C4-2B (cell line): ENCODE measurements at regions not wholly inside any gene's neighbourhood (a gene's known extent, or its start where the extent isn't known, plus 50 kb on each side); places are given as distances from the start of the nearest gene placed in this dataset.

ENCODE experiments used
- ZFX ChIP-seq: fragments of 450-650 bp; IDR thresholded peaks from 2 replicates; pipeline ENCODE4 v1.6.1; 2017
- TF ChIP-seq, protein P1 (sequence below): fragments of 450-650 bp; conservative IDR thresholded peaks from 2 replicates; pipeline ENCODE4 v1.5.1; 2017; ENCODE audit warnings: mild to moderate bottlenecking

DNA sequence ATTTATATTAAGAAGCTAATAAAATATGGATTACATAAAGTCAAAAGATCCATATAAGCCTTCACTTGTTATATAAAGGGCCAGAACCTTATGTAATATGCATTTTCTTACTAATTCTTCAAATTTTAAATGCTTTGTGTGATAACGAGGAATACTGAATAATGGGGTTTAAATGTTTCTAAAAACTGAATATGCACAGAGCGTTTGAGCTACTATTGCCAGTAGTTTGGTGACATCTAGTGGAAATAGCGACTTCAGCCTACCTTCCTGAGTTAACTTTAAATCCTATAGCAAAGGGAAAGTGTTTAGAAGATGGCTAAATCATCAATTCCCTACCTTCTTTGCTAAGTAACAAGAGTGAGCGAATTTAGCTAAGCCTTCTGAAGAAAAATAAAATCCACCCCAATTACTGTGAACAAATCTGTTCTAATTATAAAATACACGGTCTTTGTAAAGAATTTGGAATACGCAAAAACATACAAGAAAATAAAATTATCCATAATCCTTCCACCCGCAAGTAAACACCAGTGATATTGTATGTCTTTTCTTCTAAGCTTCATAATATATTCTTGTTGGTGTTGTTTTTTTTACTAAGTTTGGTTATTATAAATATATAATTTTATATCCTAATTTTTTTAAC is 115.5 kb upstream of the G2E3 start:
- TF ChIP-seq, protein P1, sequence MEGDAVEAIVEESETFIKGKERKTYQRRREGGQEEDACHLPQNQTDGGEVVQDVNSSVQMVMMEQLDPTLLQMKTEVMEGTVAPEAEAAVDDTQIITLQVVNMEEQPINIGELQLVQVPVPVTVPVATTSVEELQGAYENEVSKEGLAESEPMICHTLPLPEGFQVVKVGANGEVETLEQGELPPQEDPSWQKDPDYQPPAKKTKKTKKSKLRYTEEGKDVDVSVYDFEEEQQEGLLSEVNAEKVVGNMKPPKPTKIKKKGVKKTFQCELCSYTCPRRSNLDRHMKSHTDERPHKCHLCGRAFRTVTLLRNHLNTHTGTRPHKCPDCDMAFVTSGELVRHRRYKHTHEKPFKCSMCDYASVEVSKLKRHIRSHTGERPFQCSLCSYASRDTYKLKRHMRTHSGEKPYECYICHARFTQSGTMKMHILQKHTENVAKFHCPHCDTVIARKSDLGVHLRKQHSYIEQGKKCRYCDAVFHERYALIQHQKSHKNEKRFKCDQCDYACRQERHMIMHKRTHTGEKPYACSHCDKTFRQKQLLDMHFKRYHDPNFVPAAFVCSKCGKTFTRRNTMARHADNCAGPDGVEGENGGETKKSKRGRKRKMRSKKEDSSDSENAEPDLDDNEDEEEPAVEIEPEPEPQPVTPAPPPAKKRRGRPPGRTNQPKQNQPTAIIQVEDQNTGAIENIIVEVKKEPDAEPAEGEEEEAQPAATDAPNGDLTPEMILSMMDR, result peak; percentile 84
- TF ChIP-seq ZFX, result no peak
